ENCODE measurements at regions not wholly inside any gene's neighbourhood (a gene's known extent, or its start where the extent isn't known, plus 50 kb on each side); places are given as distances from the start of the nearest gene placed in this dataset.

DNA sequence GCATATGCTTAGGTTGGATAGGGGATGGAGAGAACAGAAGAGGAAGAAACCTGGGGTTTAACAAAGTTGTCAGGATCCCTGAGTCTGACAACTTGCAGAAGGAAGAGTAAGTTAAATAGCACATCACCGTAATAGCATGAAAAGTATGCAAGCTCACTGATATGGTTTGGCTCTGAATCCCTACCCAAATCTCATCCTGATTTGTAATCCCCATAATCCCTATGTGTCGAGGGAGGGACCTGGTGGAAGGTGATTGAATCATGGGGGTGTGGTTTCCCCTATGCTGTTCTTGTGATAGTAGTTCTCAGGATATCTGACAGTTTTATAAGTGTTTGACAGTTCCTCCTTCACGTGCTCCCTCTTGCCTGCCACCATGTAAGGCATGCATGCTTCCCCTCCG is 193.3 kb downstream of the PSAT1 start:
- no peak for TF ChIP-seq CTCF (IDR thresholded peaks at IDR 0.05)
- TF ChIP-seq POLR2A (IDR thresholded peaks at IDR 0.05): no peak

Measured in breast epithelium (tissue), 3 donors.